HCT116 (cell line): ENCODE measurements at regions not wholly inside any gene's neighbourhood (a gene's known extent, or its start where the extent isn't known, plus 50 kb on each side); places are given as distances from the start of the nearest gene placed in this dataset.

Experiments
- ATAC-seq: fragments of 200-7000 bp; cut with Tn5 transposase; 2 replicates; pipeline ENCODE4 v1.9.1; 2020; ENCODE audit warnings: mild to moderate bottlenecking, moderate library complexity
- BruUV-seq: library from RNA; stranded (reverse); fragments of 400-500 nt; replicated peaks from 2 replicates; lab custom pipeline; 2021; lab: Mats Ljungman, UMichigan
- CTCF ChIA-PET: fragments of 300-600 bp; sonication (Branson Sonifier 250); formaldehyde crosslinking; loops from one replicate; lab custom pipeline; 2021; ENCODE audit warnings: antibody characterized with exemption; lab: Charles Lee
- POLR2A ChIA-PET: fragments of 300-600, 350-600 bp; sonication (Branson Sonifier 250); formaldehyde crosslinking; loops from one replicate; lab custom pipeline; 2021; ENCODE audit warnings: antibody characterized with exemption; lab: Charles Lee
- RAD21 ChIA-PET, 2 experiments: fragments of 300-600 bp; sonication (Branson Sonifier 250); formaldehyde crosslinking; loops; one replicate each; lab custom pipeline; 2023; ENCODE audit warnings: low total read pairs in 2 of 2; ENCODE audit not compliant: uncharacterized antibody in 2 of 2, unreplicated experiment in 2 of 2, low non-redundant PET in 1 of 2; lab: Charles Lee
- DNase-seq: peaks from one replicate; pipeline ENCODE4 v3.0.0-alpha.2; 2010; ENCODE audit warnings: low read depth, low spot score
- H2AFZ ChIP-seq: fragments of 200-600 bp; shearing (Covaris generic), sonication (generic); 2 replicates; pipeline ENCODE4 v1.6.1; 2017; ENCODE audit warnings: low read depth, mixed run types, mixed read lengths, antibody characterized with exemption, low read length; ENCODE audit not compliant: poor library complexity, severe bottlenecking
- H3K27ac ChIP-seq: 2 replicates; pipeline ENCODE4 v1.5.1; 2012; ENCODE audit warnings: low read depth, low read length
- H3K27me3 ChIP-seq: fragments of 200-600 bp; sonication (generic); 2 replicates; pipeline ENCODE4 v1.6.1; 2016; ENCODE audit warnings: mixed run types, low read length, mixed read lengths; ENCODE audit not compliant: insufficient read depth
- H3K36me3 ChIP-seq, 2 experiments: fragments of 200-500 bp in 1 of 2; fragments of 200-600 bp in 1 of 2; sonication (Bioruptor generic) in 1 of 2; sonication (generic) in 1 of 2; 2 replicates each; pipeline versions ENCODE4 v1.5.1 to v1.6.1; 2014 to 2016; ENCODE audit warnings: low read length in 2 of 2, inconsistent platforms in 1 of 2, mixed read lengths in 1 of 2, mixed run types in 1 of 2; ENCODE audit not compliant: insufficient read depth in 2 of 2, control insufficient read depth in 1 of 2
- H3K4me1 ChIP-seq, 2 experiments: fragments of 200-600 bp in 1 of 2; sonication (generic) in 1 of 2; 2 replicates each; pipeline versions ENCODE4 v1.5.1 to v1.6.1; 2012 to 2017; ENCODE audit warnings: low read length in 2 of 2, inconsistent platforms in 1 of 2, mild to moderate bottlenecking in 1 of 2, mixed read lengths in 1 of 2, mixed run types in 1 of 2, moderate library complexity in 1 of 2; ENCODE audit not compliant: insufficient read depth in 2 of 2, control insufficient read depth in 1 of 2
- H3K4me2 ChIP-seq: fragments of 200-600 bp; sonication (generic); 2 replicates; pipeline ENCODE4 v1.6.1; 2017; ENCODE audit warnings: mixed run types, low read length, mixed read lengths
- H3K4me3 ChIP-seq, 2 experiments: fragments of 200-600 bp in 1 of 2; sonication (generic) in 1 of 2; replicated peaks in 1 of 2; 2 replicates each; pipeline ENCODE4 v1.5.1; 2011 to 2016; ENCODE audit warnings: low read length in 2 of 2, control low read depth in 1 of 2, low read depth in 1 of 2, mild to moderate bottlenecking in 1 of 2, mixed read lengths in 1 of 2, mixed run types in 1 of 2
- H3K79me2 ChIP-seq: fragments of 200-600 bp; sonication (generic); 2 replicates; pipeline ENCODE4 v1.6.1; 2017; ENCODE audit warnings: mild to moderate bottlenecking, mixed run types, low read length, moderate library complexity, mixed read lengths; ENCODE audit not compliant: insufficient read depth
- H3K9ac ChIP-seq: fragments of 200-600 bp; sonication (generic); 2 replicates; pipeline ENCODE4 v1.6.1; 2016; ENCODE audit warnings: low read length, mixed read lengths
- H3K9me2 ChIP-seq: fragments of 200-600 bp; sonication (generic), shearing (Covaris generic); 2 replicates; pipeline ENCODE4 v1.6.1; 2017; ENCODE audit warnings: mixed run types, mild to moderate bottlenecking, moderate library complexity; ENCODE audit not compliant: insufficient read depth
- H3K9me3 ChIP-seq, 2 experiments: fragments of 200-500 bp in 1 of 2; fragments of 200-600 bp in 1 of 2; sonication (Bioruptor generic) in 1 of 2; sonication (generic) in 1 of 2; 2 replicates each; pipeline ENCODE4 v1.6.1; 2014 to 2017; ENCODE audit warnings: low read length in 2 of 2, mixed read lengths in 2 of 2, inconsistent platforms in 1 of 2, low read depth in 1 of 2, mild to moderate bottlenecking in 1 of 2, mixed run types in 1 of 2, moderate library complexity in 1 of 2; ENCODE audit not compliant: control insufficient read depth in 1 of 2, insufficient read depth in 1 of 2
- H4K20me1 ChIP-seq: fragments of 200-600 bp; sonication (generic), shearing (Covaris generic); 2 replicates; pipeline ENCODE4 v1.6.1; 2017; ENCODE audit warnings: mixed run types, mild to moderate bottlenecking, moderate library complexity; ENCODE audit not compliant: insufficient read depth
- CBX3 ChIP-seq: IDR thresholded peaks from 2 replicates; pipeline ENCODE4 v1.6.1; 2012; ENCODE audit warnings: low read depth
- EGR1 ChIP-seq: IDR thresholded peaks from 2 replicates; pipeline ENCODE4 v1.6.1; 2012; ENCODE audit warnings: low read depth
- ELF1 ChIP-seq: IDR thresholded peaks from 2 replicates; pipeline ENCODE4 v1.6.1; 2012; ENCODE audit warnings: low read depth, borderline replicate concordance
- FOSL1 ChIP-seq: IDR thresholded peaks from 2 replicates; pipeline ENCODE4 v1.6.1; 2012; ENCODE audit warnings: low read depth
- POLR2AphosphoS5 ChIP-seq: IDR thresholded peaks from 2 replicates; pipeline ENCODE4 v1.6.1; 2011; ENCODE audit warnings: mild to moderate bottlenecking, low read depth, low read length, moderate library complexity
- RAD21 ChIP-seq: IDR thresholded peaks from 2 replicates; pipeline ENCODE4 v1.6.1; 2012; ENCODE audit warnings: low read depth, mild to moderate bottlenecking
- SIN3A ChIP-seq: IDR thresholded peaks from 2 replicates; pipeline ENCODE4 v1.6.1; 2012; ENCODE audit warnings: low read depth
- SP1 ChIP-seq: IDR thresholded peaks from 2 replicates; pipeline ENCODE4 v1.6.1; 2012; ENCODE audit warnings: low read depth
- SRF ChIP-seq: IDR thresholded peaks from 2 replicates; pipeline ENCODE4 v1.6.1; 2012; ENCODE audit warnings: low read depth
- YY1 ChIP-seq: IDR thresholded peaks from 2 replicates; pipeline ENCODE4 v1.6.1; 2011; ENCODE audit warnings: low read length, low read depth, moderate library complexity, mild to moderate bottlenecking; ENCODE audit not compliant: insufficient replicate concordance; ENCODE audit errors: extremely low read depth
- intact Hi-C: fragments of 100-400 bp; cut with micrococcal nuclease; formaldehyde crosslinking; loops from 2 replicates; pipeline ENCODE4 v1.10.0; 2022
- TF ChIP-seq, protein P1 (sequence below): IDR thresholded peaks from 2 replicates; pipeline ENCODE4 v1.6.1; 2012
- TF ChIP-seq, protein P2 (sequence below): IDR thresholded peaks from 2 replicates; pipeline ENCODE4 v1.6.1; 2011; ENCODE audit warnings: mild to moderate bottlenecking, low read length, moderate library complexity; ENCODE audit not compliant: insufficient replicate concordance; ENCODE audit errors: extremely low read depth
- TF ChIP-seq, protein P3 (sequence below): IDR thresholded peaks from 2 replicates; pipeline ENCODE4 v1.6.1; 2012; ENCODE audit warnings: low read depth

DNA sequence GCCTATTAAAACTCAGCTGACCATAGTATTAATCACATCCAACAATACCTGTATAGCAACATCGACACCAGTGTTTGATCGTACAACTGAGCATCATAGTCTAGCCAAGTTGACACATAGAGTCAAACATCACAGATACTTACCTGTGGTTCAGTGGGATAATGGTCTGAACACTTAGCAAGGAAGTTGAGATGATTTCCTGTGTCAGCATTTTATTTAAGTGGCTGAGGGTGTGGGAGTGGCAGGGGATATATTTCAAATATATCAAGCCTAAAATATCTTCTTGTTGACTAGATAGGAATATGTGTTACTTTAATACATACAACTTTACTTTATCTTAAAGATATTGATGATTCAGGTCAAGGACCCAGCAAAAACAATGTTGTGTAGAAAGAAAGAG is 1038.6 kb downstream of the TSN start:
- Histone ChIP-seq H3K4me1 (no peaks in the 10 kb centered on the region), H3K9me2 (no peaks in the 10 kb centered on the region), H3K36me3 (no peaks in the 10 kb centered on the region), H3K4me2 (no peak overlapping the region), H3K9me3 (peaks cover 3 to 25% of the 10 kb centered on the region in 2 experiments; a peak in 2 of 4 replicates), H4K20me1 (no peaks in the 10 kb centered on the region), H2AFZ (no peak overlapping the region), H3K9ac (no peak overlapping the region), H3K4me3 (no peak overlapping the region), H3K27me3 (no peaks in the 10 kb centered on the region), H3K79me2 (no peaks in the 10 kb centered on the region), H3K27ac (no peak overlapping the region)
- BruUV-seq: no TSS peak
- ATAC-seq (no peak), DNase-seq (no peak)
- intact Hi-C loops: no loop called here
- TF ChIP-seq, protein P1, sequence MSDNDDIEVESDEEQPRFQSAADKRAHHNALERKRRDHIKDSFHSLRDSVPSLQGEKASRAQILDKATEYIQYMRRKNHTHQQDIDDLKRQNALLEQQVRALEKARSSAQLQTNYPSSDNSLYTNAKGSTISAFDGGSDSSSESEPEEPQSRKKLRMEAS: no peak
- TF ChIP-seq POLR2AphosphoS5 (no peak), YY1 (no peak), ELF1 (no peak), SRF (no peak), EGR1 (no peak), FOSL1 (no peak), RAD21 (no peak)
- TF ChIP-seq, protein P2, sequence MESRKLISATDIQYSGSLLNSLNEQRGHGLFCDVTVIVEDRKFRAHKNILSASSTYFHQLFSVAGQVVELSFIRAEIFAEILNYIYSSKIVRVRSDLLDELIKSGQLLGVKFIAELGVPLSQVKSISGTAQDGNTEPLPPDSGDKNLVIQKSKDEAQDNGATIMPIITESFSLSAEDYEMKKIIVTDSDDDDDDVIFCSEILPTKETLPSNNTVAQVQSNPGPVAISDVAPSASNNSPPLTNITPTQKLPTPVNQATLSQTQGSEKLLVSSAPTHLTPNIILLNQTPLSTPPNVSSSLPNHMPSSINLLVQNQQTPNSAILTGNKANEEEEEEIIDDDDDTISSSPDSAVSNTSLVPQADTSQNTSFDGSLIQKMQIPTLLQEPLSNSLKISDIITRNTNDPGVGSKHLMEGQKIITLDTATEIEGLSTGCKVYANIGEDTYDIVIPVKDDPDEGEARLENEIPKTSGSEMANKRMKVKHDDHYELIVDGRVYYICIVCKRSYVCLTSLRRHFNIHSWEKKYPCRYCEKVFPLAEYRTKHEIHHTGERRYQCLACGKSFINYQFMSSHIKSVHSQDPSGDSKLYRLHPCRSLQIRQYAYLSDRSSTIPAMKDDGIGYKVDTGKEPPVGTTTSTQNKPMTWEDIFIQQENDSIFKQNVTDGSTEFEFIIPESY: no peak
- ChIA-PET CTCF (no interaction called here), RAD21 (no interaction called here), POLR2A (no interaction called here)

DNA sequence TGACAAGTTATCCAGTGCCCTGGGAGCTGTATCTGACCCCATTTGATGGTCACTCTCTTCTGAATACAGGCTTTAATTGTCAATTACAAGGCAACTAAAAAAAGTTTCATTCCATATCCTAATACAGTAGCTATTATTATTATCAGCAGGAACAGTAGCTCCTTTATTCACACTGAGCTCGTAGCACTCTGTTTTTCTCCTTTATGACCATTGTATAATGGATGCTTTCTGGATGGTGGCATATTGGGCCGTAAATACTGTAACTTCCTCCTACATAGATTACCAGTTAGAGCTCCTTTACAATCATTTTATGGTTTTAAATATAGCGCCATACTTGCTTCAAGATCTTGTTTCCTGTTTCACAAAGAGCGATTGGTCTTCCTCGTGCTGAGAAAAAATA is 1040.3 kb downstream of the TSN start:
- H3K9me2 ChIP-seq: no peaks in the 10 kb centered on the region
- no peak overlapping the region for H3K27ac ChIP-seq
- RAD21 ChIA-PET: no interaction called here
- H3K4me1 ChIP-seq: no peaks in the 10 kb centered on the region
- BruUV-seq: no TSS peak
- H3K4me2 ChIP-seq: no peak overlapping the region
- no peaks in the 10 kb centered on the region for H4K20me1 ChIP-seq
- H3K27me3 ChIP-seq: no peaks in the 10 kb centered on the region
- CTCF ChIA-PET: no interaction called here
- POLR2A ChIA-PET: no interaction called here
- peaks cover 3 to 36% of the 10 kb centered on the region in 2 experiments; a peak in 2 of 4 replicates for H3K9me3 ChIP-seq
- no peak for ATAC-seq
- H3K9ac ChIP-seq: no peak overlapping the region
- intact Hi-C loops: no loop called here
- no peak for DNase-seq
- no peaks in the 10 kb centered on the region for H3K79me2 ChIP-seq
- H3K36me3 ChIP-seq: no peaks in the 10 kb centered on the region
- no peak overlapping the region for H2AFZ ChIP-seq
- no peak overlapping the region for H3K4me3 ChIP-seq
- TF ChIP-seq EGR1 (no peak), SIN3A (no peak), CBX3 (no peak), POLR2AphosphoS5 (no peak), SP1 (no peak)
- TF ChIP-seq, protein P2: no peak
- TF ChIP-seq, protein P3, sequence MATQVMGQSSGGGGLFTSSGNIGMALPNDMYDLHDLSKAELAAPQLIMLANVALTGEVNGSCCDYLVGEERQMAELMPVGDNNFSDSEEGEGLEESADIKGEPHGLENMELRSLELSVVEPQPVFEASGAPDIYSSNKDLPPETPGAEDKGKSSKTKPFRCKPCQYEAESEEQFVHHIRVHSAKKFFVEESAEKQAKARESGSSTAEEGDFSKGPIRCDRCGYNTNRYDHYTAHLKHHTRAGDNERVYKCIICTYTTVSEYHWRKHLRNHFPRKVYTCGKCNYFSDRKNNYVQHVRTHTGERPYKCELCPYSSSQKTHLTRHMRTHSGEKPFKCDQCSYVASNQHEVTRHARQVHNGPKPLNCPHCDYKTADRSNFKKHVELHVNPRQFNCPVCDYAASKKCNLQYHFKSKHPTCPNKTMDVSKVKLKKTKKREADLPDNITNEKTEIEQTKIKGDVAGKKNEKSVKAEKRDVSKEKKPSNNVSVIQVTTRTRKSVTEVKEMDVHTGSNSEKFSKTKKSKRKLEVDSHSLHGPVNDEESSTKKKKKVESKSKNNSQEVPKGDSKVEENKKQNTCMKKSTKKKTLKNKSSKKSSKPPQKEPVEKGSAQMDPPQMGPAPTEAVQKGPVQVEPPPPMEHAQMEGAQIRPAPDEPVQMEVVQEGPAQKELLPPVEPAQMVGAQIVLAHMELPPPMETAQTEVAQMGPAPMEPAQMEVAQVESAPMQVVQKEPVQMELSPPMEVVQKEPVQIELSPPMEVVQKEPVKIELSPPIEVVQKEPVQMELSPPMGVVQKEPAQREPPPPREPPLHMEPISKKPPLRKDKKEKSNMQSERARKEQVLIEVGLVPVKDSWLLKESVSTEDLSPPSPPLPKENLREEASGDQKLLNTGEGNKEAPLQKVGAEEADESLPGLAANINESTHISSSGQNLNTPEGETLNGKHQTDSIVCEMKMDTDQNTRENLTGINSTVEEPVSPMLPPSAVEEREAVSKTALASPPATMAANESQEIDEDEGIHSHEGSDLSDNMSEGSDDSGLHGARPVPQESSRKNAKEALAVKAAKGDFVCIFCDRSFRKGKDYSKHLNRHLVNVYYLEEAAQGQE: no peak
